Transverse colon (tissue), 4 donors: ENCODE measurements at regions not wholly inside any gene's neighbourhood (a gene's known extent, or its start where the extent isn't known, plus 50 kb on each side); places are given as distances from the start of the nearest gene placed in this dataset.
"Not testable (repeated sequence)": the region's sequence is repeated elsewhere in the genome, so short reads cannot be mapped to it uniquely, and the experiment has no call there.

Experiments
- DNase-seq: peaks from one replicate; pipeline ENCODE4 v3.0.0-alpha.2; 2019
- H3K27ac ChIP-seq, 4 donors: fragments of 200-600 bp; sonication (generic); 2 replicates each; pipeline ENCODE4 v1.5.1; 2016 to 2018; ENCODE audit warnings: inconsistent platforms in 4 of 4
- H3K27me3 ChIP-seq: fragments of 200-600 bp; sonication (generic); 2 replicates; pipeline ENCODE4 v1.5.1; 2017; ENCODE audit warnings: inconsistent platforms
- H3K36me3 ChIP-seq, 4 donors: fragments of 200-600 bp; sonication (generic); 2 replicates each; pipeline ENCODE4 v1.5.1; 2017 to 2019; ENCODE audit warnings: inconsistent platforms in 4 of 4
- H3K4me1 ChIP-seq, 4 donors: fragments of 200-600 bp; sonication (generic); 2 replicates each; pipeline ENCODE4 v1.5.1; 2017 to 2020; ENCODE audit warnings: inconsistent platforms in 4 of 4
- H3K4me3 ChIP-seq, 4 donors: fragments of 200-600 bp; sonication (generic); 1 replicate in 1 of 4; 2 replicates in 3 of 4; pipeline versions ENCODE4 v1.5.1 to v1.6.1; 2017 to 2019; ENCODE audit warnings: inconsistent platforms in 4 of 4
- H3K9me3 ChIP-seq, 2 donors: fragments of 200-600 bp; sonication (generic); 2 replicates each; pipeline ENCODE4 v1.5.1; 2017 to 2019; ENCODE audit warnings: inconsistent platforms in 2 of 2
- CTCF ChIP-seq, 5 experiments: fragments of 200-600 bp in 3 of 5; fragments of 450-650 bp in 2 of 5; sonication (generic) in 3 of 5; IDR thresholded peaks; 1 replicate in 2 of 5; 2 replicates in 3 of 5; pipeline ENCODE4 v1.5.1; 2016 to 2017; ENCODE audit warnings: antibody characterized with exemption in 5 of 5, inconsistent platforms in 3 of 5, mild to moderate bottlenecking in 2 of 5, moderate library complexity in 1 of 5
- EP300 ChIP-seq: sonication (generic); formaldehyde crosslinking; IDR thresholded peaks from one replicate; pipeline ENCODE4 v1.6.1; 2017; ENCODE audit warnings: antibody characterized with exemption, low read depth
- POLR2A ChIP-seq: fragments of 450-650 bp; IDR thresholded peaks from one replicate; pipeline ENCODE4 v1.6.1; 2016; ENCODE audit warnings: antibody characterized with exemption, mild to moderate bottlenecking, moderate library complexity
- POLR2AphosphoS5 ChIP-seq, 3 donors: sonication (generic); formaldehyde crosslinking; IDR thresholded peaks; one replicate each; pipeline ENCODE4 v1.6.1; 2016; ENCODE audit warnings: antibody characterized with exemption in 3 of 3
- WGBS, 2 donors: methylation state at CpG; one replicate each; pipeline ENCODE4 v1.1.5; 2018; ENCODE audit warnings: low coverage in 1 of 2; 5-methylcytosine and 5-hydroxymethylcytosine counted together
- in situ Hi-C, 4 donors: fragments of 200-750 bp; cut with MboI; loops; one replicate each; pipeline versions ENCODE4 v1.15.0 to v1.15.1; 2017; ENCODE audit warnings: low sequenced_read_pairs in 3 of 4, low pct_ligation_motif_present in 1 of 4, low pct_unique_long_range_greater_than_20kb in 1 of 4
- intact Hi-C: fragments of 100-400 bp; cut with DNase I; formaldehyde crosslinking; loops from one replicate; pipeline ENCODE4 v1.15.1; 2023; ENCODE audit warnings: low total_unique reads

- H3K4me1 ChIP-seq = no peaks in the 10 kb centered on the region
- intact Hi-C loops = no loop called here
- in situ Hi-C loops = no loop called here
- WGBS, 2 donors = 40 to 55% methylated on average over 3 of the region's 3 CpGs
- no peak for DNase-seq
- no peaks in the 10 kb centered on the region for H3K27me3 ChIP-seq
- TF ChIP-seq EP300 (no peak), CTCF (IDR thresholded peaks at IDR 0.05) (no peak), POLR2AphosphoS5 (IDR thresholded peaks at IDR 0.05) (no peak), POLR2A (no peak)
- no peaks in the 10 kb centered on the region for H3K36me3 ChIP-seq
- no peak overlapping the region for H3K27ac ChIP-seq
- H3K4me3 ChIP-seq = no peak overlapping the region
- H3K9me3 ChIP-seq = no peaks in the 10 kb centered on the region
Observed at GRCh38 chr15:23764306-23764705, 77.2 kb upstream of the NDN start.

GRCh38 chr15:23764716-23765115, 77.6 kb upstream of the NDN start:
- no peaks in the 10 kb centered on the region for H3K27me3 ChIP-seq
- no peaks in the 10 kb centered on the region for H3K36me3 ChIP-seq
- intact Hi-C loops = no loop called here
- H3K4me1 ChIP-seq = no peaks in the 10 kb centered on the region
- no peak overlapping the region for H3K4me3 ChIP-seq
- no peak overlapping the region for H3K27ac ChIP-seq
- 82 to 89% methylated on average over 2 to 4 of the region's 4 CpGs for WGBS, 2 donors
- TF ChIP-seq EP300 (no peak), POLR2AphosphoS5 (IDR thresholded peaks at IDR 0.05) (no peak), POLR2A (no peak), CTCF (IDR thresholded peaks at IDR 0.05) (no peak)
- H3K9me3 ChIP-seq = no peaks in the 10 kb centered on the region
- in situ Hi-C loops = no loop called here
- no peak for DNase-seq

- WGBS, 2 donors = 50 to 70% methylated on average over 1 to 2 of the region's 2 CpGs
- DNase-seq, H3K36me3 ChIP-seq, intact Hi-C loops, H3K27ac ChIP-seq, H3K9me3 ChIP-seq, in situ Hi-C loops, H3K4me3 ChIP-seq, H3K27me3 ChIP-seq, H3K4me1 ChIP-seq: not testable (repeated sequence)
Observed at GRCh38 chr15:23766779-23767178, 79.7 kb upstream of the NDN start.

- no peaks in the 10 kb centered on the region for H3K36me3 ChIP-seq
- in situ Hi-C loops = no loop called here
- no peak overlapping the region for H3K27ac ChIP-seq
- intact Hi-C loops = no loop called here
- H3K27me3 ChIP-seq = no peaks in the 10 kb centered on the region
- DNase-seq = no peak
- TF ChIP-seq CTCF (IDR thresholded peaks at IDR 0.05) = no peak
- no peak for TF ChIP-seq POLR2A
- TF ChIP-seq POLR2AphosphoS5 (IDR thresholded peaks at IDR 0.05) = no peak
- no peak for TF ChIP-seq EP300
- no peaks in the 10 kb centered on the region for H3K4me1 ChIP-seq
- H3K4me3 ChIP-seq = no peak overlapping the region
- H3K9me3 ChIP-seq = peaks cover 0 to 5% of the 10 kb centered on the region in 2 donors
Observed at GRCh38 chr15:23773093-23773492, 86.0 kb upstream of the NDN start.

GRCh38 chr15:23787346-23788105, 100.4 kb upstream of the NDN start:
- Histone ChIP-seq H3K9me3 (no peaks in the 10 kb centered on the region), H3K36me3 (no peaks in the 10 kb centered on the region), H3K27ac (no peak overlapping the region), H3K4me3 (no peak overlapping the region), H3K4me1 (no peaks in the 10 kb centered on the region), H3K27me3 (no peaks in the 10 kb centered on the region)
- intact Hi-C loops (no loop called here), in situ Hi-C loops (no loop called here)
- TF ChIP-seq EP300 (no peak), CTCF (IDR thresholded peaks at IDR 0.05) (no peak), POLR2A (no peak), POLR2AphosphoS5 (IDR thresholded peaks at IDR 0.05) (no peak)
- WGBS, 2 donors = 21 to 25% methylated on average over 2 of the region's 2 CpGs
- no peak for DNase-seq
